Mesothelial cell of epicardium (in vitro differentiated cells): ENCODE measurements at regions not wholly inside any gene's neighbourhood (a gene's known extent, or its start where the extent isn't known, plus 50 kb on each side); places are given as distances from the start of the nearest gene placed in this dataset.
A peak's percentile ranks its signal among the peaks of the same experiment; 100 is the strongest.
"Not testable (repeated sequence)": the region's sequence is repeated elsewhere in the genome, so short reads cannot be mapped to it uniquely, and the experiment has no call there.

ENCODE experiments used
- DNase-seq, 2 experiments: peaks; one replicate each; pipeline ENCODE4 v3.0.0; 2021; ENCODE audit warnings: low spot score in 2 of 2; ENCODE audit not compliant: unreplicated experiment in 2 of 2
- H3K27ac Mint-ChIP-seq: 2 replicates; pipeline ENCODE4 v1.8.0; 2021; ENCODE audit warnings: mixed read lengths
- H3K27me3 Mint-ChIP-seq: 2 replicates; pipeline ENCODE4 v1.8.0; 2021; ENCODE audit warnings: low read depth, mixed read lengths
- H3K36me3 Mint-ChIP-seq: 2 replicates; pipeline ENCODE4 v1.8.0; 2021; ENCODE audit warnings: mixed read lengths
- H3K4me1 Mint-ChIP-seq: 2 replicates; pipeline ENCODE4 v1.8.0; 2021; ENCODE audit warnings: mixed read lengths
- H3K4me3 Mint-ChIP-seq: 2 replicates; pipeline ENCODE4 v1.8.0; 2021; ENCODE audit warnings: mild to moderate bottlenecking, moderate library complexity, mixed read lengths
- H3K9me3 Mint-ChIP-seq: 2 replicates; pipeline ENCODE4 v1.8.0; 2021; ENCODE audit warnings: mixed read lengths
- CTCF ChIP-seq: fragments of 200-600 bp; sonication (generic); IDR thresholded peaks from one replicate; pipeline ENCODE4 v1.5.0; 2021; ENCODE audit warnings: antibody characterized with exemption; ENCODE audit not compliant: unreplicated experiment

GRCh38 chr1:38584448-38585355, 274.9 kb downstream of the RRAGC start:
- H3K27ac Mint-ChIP-seq = no peak overlapping the region
- TF ChIP-seq CTCF = no peak
- H3K4me1 Mint-ChIP-seq = no peaks in the 10 kb centered on the region
- H3K27me3 Mint-ChIP-seq = peaks cover 87% of the 10 kb centered on the region
- peaks cover 11% of the 10 kb centered on the region for H3K9me3 Mint-ChIP-seq
- no peak overlapping the region for H3K4me3 Mint-ChIP-seq
- DNase-seq = no peak
- no peaks in the 10 kb centered on the region for H3K36me3 Mint-ChIP-seq

GRCh38 chr1:38583287-38583686, 276.3 kb downstream of the RRAGC start:
- peaks cover 11% of the 10 kb centered on the region for H3K9me3 Mint-ChIP-seq
- not testable (repeated sequence) for H3K4me1 Mint-ChIP-seq, H3K4me3 Mint-ChIP-seq, H3K36me3 Mint-ChIP-seq, DNase-seq, H3K27ac Mint-ChIP-seq
- H3K27me3 Mint-ChIP-seq = peaks cover 89% of the 10 kb centered on the region

GRCh38 chr1:38581396-38581795, 278.2 kb downstream of the RRAGC start:
- no peak for TF ChIP-seq CTCF
- H3K9me3 Mint-ChIP-seq = peaks cover 11% of the 10 kb centered on the region
- peaks cover 5% of the 10 kb centered on the region for H3K4me1 Mint-ChIP-seq
- H3K36me3 Mint-ChIP-seq = no peaks in the 10 kb centered on the region
- H3K27me3 Mint-ChIP-seq = peaks cover 93% of the 10 kb centered on the region
- DNase-seq = peak in 1 of 2 experiments; percentile 29
- no peak overlapping the region for H3K27ac Mint-ChIP-seq
- no peak overlapping the region for H3K4me3 Mint-ChIP-seq

- Mint-ChIP-seq H3K36me3 (no peaks in the 10 kb centered on the region), H3K4me1 (peaks cover 5% of the 10 kb centered on the region), H3K27ac (no peak overlapping the region), H3K4me3 (no peak overlapping the region), H3K9me3 (peaks cover 11% of the 10 kb centered on the region), H3K27me3 (peaks cover 95% of the 10 kb centered on the region)
- no peak for TF ChIP-seq CTCF
- DNase-seq = no peak
Measured at GRCh38 chr1:38580594-38580993, 279.0 kb downstream of the RRAGC start.

GRCh38 chr1:38579056-38579455, 280.5 kb downstream of the RRAGC start:
- Mint-ChIP-seq H3K9me3 (peaks cover 10% of the 10 kb centered on the region), H3K27ac (no peak overlapping the region), H3K27me3 (peaks cover 95% of the 10 kb centered on the region), H3K36me3 (no peaks in the 10 kb centered on the region), H3K4me1 (peaks cover 5% of the 10 kb centered on the region), H3K4me3 (no peak overlapping the region)
- no peak for TF ChIP-seq CTCF
- DNase-seq = no peak

- peaks cover 95% of the 10 kb centered on the region for H3K27me3 Mint-ChIP-seq
- DNase-seq = peak in 1 of 2 experiments; percentile 46
- peak overlapping the region; percentile 69 for H3K4me3 Mint-ChIP-seq
- no peak for TF ChIP-seq CTCF
- H3K27ac Mint-ChIP-seq = no peak overlapping the region
- H3K4me1 Mint-ChIP-seq = peaks cover 5% of the 10 kb centered on the region
- H3K36me3 Mint-ChIP-seq = no peaks in the 10 kb centered on the region
- H3K9me3 Mint-ChIP-seq = peaks cover 6% of the 10 kb centered on the region
Measured at GRCh38 chr1:38578271-38578951, 281.2 kb downstream of the RRAGC start.
